ENCODE measurements at regions not wholly inside any gene's neighbourhood (a gene's known extent, or its start where the extent isn't known, plus 50 kb on each side); places are given as distances from the start of the nearest gene placed in this dataset.

GRCh38 chr5:4113905-4114304, 518.3 kb downstream of the IRX1 start:
- no peak for TF ChIP-seq EZH2 (IDR thresholded peaks at IDR 0.05; ENCODE audit: low read depth, unreplicated experiment)
- TF ChIP-seq CREB1 (CRISPR knock-in tag; IDR thresholded peaks at IDR 0.05; ENCODE audit: low read depth): no peak
- no peak for TF ChIP-seq REST (IDR thresholded peaks at IDR 0.05; ENCODE audit: unreplicated experiment)
- TF ChIP-seq CTCF (conservative IDR thresholded peaks at IDR 0.05; ENCODE audit: low read depth in 2 of 2): no peak
- TF ChIP-seq POLR2AphosphoS5 (IDR thresholded peaks at IDR 0.05; ENCODE audit: low read depth): no peak
- no peak for TF ChIP-seq EZH2phosphoT487 (IDR thresholded peaks at IDR 0.05; ENCODE audit: unreplicated experiment)
- TF ChIP-seq NANOG (IDR thresholded peaks at IDR 0.05; ENCODE audit: borderline replicate concordance): no peak
- no peak for TF ChIP-seq ZNF331 (CRISPR knock-in tag; IDR thresholded peaks at IDR 0.05; ENCODE audit: low read depth)
- TF ChIP-seq JUNB (IDR thresholded peaks at IDR 0.05; ENCODE audit: unreplicated experiment): no peak

All from GM23338 (cell line).